GM06990 (cell line): ENCODE measurements at regions not wholly inside any gene's neighbourhood (a gene's known extent, or its start where the extent isn't known, plus 50 kb on each side); places are given as distances from the start of the nearest gene placed in this dataset.

Experiments
- DNase-seq: peaks from one replicate; pipeline ENCODE4 v3.0.0-alpha.2; 2011; ENCODE audit not compliant: insufficient read length; ENCODE audit errors: extremely low read depth
- H3K27me3 ChIP-seq: replicated peaks from 2 replicates; pipeline ENCODE4 v1.6.0; 2011; ENCODE audit warnings: low read length; ENCODE audit not compliant: control insufficient read depth, insufficient read depth
- H3K36me3 ChIP-seq: 2 replicates; pipeline ENCODE4 v1.5.1; 2011; ENCODE audit warnings: low read length; ENCODE audit not compliant: control insufficient read depth, insufficient read depth
- H3K4me3 ChIP-seq: replicated peaks from 2 replicates; pipeline ENCODE4 v1.5.1; 2011; ENCODE audit warnings: low read depth, mild to moderate bottlenecking, control low read depth, low read length
- TF ChIP-seq, protein P1 (sequence below): IDR thresholded peaks from 2 replicates; pipeline ENCODE4 v1.5.1; 2011; ENCODE audit warnings: low read length, control low read depth, mild to moderate bottlenecking, inconsistent platforms; ENCODE audit not compliant: insufficient read depth, poor library complexity, severe bottlenecking

- Histone ChIP-seq H3K27me3 (no peaks in the 10 kb centered on the region; the same call in 1 of the 2 replicates), H3K4me3 (no peak overlapping the region), H3K36me3 (no peaks in the 10 kb centered on the region)
- no peak for DNase-seq
- TF ChIP-seq, protein P1, sequence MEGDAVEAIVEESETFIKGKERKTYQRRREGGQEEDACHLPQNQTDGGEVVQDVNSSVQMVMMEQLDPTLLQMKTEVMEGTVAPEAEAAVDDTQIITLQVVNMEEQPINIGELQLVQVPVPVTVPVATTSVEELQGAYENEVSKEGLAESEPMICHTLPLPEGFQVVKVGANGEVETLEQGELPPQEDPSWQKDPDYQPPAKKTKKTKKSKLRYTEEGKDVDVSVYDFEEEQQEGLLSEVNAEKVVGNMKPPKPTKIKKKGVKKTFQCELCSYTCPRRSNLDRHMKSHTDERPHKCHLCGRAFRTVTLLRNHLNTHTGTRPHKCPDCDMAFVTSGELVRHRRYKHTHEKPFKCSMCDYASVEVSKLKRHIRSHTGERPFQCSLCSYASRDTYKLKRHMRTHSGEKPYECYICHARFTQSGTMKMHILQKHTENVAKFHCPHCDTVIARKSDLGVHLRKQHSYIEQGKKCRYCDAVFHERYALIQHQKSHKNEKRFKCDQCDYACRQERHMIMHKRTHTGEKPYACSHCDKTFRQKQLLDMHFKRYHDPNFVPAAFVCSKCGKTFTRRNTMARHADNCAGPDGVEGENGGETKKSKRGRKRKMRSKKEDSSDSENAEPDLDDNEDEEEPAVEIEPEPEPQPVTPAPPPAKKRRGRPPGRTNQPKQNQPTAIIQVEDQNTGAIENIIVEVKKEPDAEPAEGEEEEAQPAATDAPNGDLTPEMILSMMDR, result no peak
Measured at GRCh38 chr1:115218699-115219098, 119.3 kb downstream of the NGF start.

DNA sequence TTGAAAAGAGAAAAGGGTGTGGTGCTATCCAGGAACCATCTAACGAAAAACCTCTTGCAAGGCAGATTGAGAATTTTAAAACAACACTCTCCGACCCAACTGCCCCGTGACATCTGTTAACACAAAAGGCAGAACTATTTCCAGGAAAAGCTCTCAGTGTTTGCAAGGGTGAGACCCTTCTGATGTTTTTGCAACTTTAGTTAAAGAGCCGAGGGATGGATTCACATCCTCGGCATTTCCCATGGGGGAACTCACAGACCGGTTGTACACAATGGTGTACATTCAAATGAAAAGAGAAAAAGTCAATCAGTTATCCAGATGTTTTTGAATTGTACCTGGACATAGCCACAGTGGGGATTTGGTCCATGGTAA lies 120.0 kb downstream of the NGF start:
- Histone ChIP-seq H3K36me3 (no peaks in the 10 kb centered on the region), H3K4me3 (no peak overlapping the region), H3K27me3 (no peaks in the 10 kb centered on the region; the same call in 1 of the 2 replicates)
- no peak for DNase-seq
- TF ChIP-seq, protein P1, result no peak

- no peaks in the 10 kb centered on the region for H3K36me3 ChIP-seq
- TF ChIP-seq, protein P1, result no peak
Measured at GRCh38 chr1:115217150-115218033, 120.7 kb downstream of the NGF start.

GRCh38 chr1:115215703-115216521 lies 122.1 kb downstream of the NGF start:
- DNase-seq, result no peak
- no peaks in the 10 kb centered on the region; the same call in 1 of the 2 replicates for H3K27me3 ChIP-seq
- TF ChIP-seq, protein P1, result no peak
- no peaks in the 10 kb centered on the region for H3K36me3 ChIP-seq
- H3K4me3 ChIP-seq, result no peak overlapping the region

More at GRCh38 chr1:115217150-115218033, 120.7 kb downstream of the NGF start:
- no peak overlapping the region for H3K4me3 ChIP-seq
- DNase-seq, result no peak
- H3K27me3 ChIP-seq, result no peaks in the 10 kb centered on the region; the same call in 1 of the 2 replicates

GRCh38 chr1:115215110-115215509 lies 122.9 kb downstream of the NGF start:
- no peaks in the 10 kb centered on the region for H3K36me3 ChIP-seq
- TF ChIP-seq, protein P1, result no peak

More at GRCh38 chr1:115215110-115215509, 122.9 kb downstream of the NGF start:
- Histone ChIP-seq H3K27me3 (no peaks in the 10 kb centered on the region; the same call in 1 of the 2 replicates), H3K4me3 (no peak overlapping the region)
- DNase-seq, result no peak
